ENCODE measurements at regions not wholly inside any gene's neighbourhood (a gene's known extent, or its start where the extent isn't known, plus 50 kb on each side); places are given as distances from the start of the nearest gene placed in this dataset.
A peak's percentile ranks its signal among the peaks of the same experiment; 100 is the strongest.

DNA sequence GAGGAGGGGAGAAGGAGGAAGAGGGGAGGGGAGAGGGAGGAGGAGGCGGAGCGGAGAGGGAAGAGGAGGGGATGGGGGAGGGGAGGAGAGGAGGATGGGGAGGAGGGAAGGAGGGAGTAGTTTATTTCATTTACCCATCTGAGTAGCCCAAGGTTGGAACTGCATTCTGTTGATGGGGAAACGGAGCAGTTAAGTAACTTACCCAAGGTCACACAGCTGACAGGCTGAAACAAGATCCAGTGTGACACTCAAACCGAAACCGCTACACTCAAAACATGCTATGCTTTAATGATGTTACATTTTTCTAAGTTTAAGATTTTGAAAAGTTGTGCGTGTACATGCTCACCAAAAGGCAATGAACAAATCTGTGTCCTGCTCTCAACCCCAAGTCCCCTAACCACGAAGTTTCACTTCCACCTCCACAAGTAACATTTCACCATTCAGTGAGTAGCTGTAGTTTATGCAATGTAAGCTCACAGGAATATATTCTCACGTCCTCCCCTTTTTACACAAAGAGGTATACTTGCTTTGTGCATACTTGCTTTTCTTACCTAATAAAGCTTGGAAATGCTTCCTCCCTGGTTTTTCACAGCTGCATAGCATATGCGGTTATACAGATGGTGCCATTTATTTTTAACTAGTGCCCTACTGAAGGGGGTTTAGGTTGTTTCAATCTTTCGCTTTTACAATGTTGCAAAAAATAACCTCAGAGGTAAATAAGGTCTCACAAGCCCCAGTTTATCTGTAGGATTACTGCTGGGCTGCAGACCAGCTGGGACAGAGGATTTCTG is 275.3 kb downstream of the PARN start (continued):
- TF ChIP-seq, protein P1, sequence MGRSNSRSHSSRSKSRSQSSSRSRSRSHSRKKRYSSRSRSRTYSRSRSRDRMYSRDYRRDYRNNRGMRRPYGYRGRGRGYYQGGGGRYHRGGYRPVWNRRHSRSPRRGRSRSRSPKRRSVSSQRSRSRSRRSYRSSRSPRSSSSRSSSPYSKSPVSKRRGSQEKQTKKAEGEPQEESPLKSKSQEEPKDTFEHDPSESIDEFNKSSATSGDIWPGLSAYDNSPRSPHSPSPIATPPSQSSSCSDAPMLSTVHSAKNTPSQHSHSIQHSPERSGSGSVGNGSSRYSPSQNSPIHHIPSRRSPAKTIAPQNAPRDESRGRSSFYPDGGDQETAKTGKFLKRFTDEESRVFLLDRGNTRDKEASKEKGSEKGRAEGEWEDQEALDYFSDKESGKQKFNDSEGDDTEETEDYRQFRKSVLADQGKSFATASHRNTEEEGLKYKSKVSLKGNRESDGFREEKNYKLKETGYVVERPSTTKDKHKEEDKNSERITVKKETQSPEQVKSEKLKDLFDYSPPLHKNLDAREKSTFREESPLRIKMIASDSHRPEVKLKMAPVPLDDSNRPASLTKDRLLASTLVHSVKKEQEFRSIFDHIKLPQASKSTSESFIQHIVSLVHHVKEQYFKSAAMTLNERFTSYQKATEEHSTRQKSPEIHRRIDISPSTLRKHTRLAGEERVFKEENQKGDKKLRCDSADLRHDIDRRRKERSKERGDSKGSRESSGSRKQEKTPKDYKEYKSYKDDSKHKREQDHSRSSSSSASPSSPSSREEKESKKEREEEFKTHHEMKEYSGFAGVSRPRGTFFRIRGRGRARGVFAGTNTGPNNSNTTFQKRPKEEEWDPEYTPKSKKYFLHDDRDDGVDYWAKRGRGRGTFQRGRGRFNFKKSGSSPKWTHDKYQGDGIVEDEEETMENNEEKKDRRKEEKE (IDR thresholded peaks at IDR 0.05) = no peak
- peak; percentile 90 for TF ChIP-seq TCF12 (IDR thresholded peaks at IDR 0.05; ENCODE audit: low read depth, low read length)
- peak; percentile 96 for TF ChIP-seq BCL11A (IDR thresholded peaks at IDR 0.05; ENCODE audit: low read depth, low read length)
- peak; percentile 95 for TF ChIP-seq MXI1 (IDR thresholded peaks at IDR 0.05; ENCODE audit: low read depth, low read length)
- peak; percentile 98 to 99 for TF ChIP-seq EP300 (IDR thresholded peaks at IDR 0.05; ENCODE audit: borderline replicate concordance in 1 of 2, control insufficient read depth in 1 of 2, low read depth in 2 of 2, low read length in 2 of 2)
- TF ChIP-seq, protein P2, sequence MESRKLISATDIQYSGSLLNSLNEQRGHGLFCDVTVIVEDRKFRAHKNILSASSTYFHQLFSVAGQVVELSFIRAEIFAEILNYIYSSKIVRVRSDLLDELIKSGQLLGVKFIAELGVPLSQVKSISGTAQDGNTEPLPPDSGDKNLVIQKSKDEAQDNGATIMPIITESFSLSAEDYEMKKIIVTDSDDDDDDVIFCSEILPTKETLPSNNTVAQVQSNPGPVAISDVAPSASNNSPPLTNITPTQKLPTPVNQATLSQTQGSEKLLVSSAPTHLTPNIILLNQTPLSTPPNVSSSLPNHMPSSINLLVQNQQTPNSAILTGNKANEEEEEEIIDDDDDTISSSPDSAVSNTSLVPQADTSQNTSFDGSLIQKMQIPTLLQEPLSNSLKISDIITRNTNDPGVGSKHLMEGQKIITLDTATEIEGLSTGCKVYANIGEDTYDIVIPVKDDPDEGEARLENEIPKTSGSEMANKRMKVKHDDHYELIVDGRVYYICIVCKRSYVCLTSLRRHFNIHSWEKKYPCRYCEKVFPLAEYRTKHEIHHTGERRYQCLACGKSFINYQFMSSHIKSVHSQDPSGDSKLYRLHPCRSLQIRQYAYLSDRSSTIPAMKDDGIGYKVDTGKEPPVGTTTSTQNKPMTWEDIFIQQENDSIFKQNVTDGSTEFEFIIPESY (IDR thresholded peaks at IDR 0.05) = 0 out of 2 replicates have a peak, but pooled peaks have one; percentile 33
- TF ChIP-seq IRF4 (IDR thresholded peaks at IDR 0.05; ENCODE audit: low read depth, low read length) = peak; percentile 99
- peak; percentile 31; the same call in 1 of the 2 replicates for TF ChIP-seq SMC3 (IDR thresholded peaks at IDR 0.05; ENCODE audit: borderline replicate concordance, low read length)
- no peak for TF ChIP-seq RBBP5 (conservative IDR thresholded peaks at IDR 0.05)
- 0 out of 2 replicates have a peak, but pooled peaks have one; percentile 6 for TF ChIP-seq YY1 (IDR thresholded peaks at IDR 0.05; ENCODE audit: low read depth, low read length)
- TF ChIP-seq, protein P3, sequence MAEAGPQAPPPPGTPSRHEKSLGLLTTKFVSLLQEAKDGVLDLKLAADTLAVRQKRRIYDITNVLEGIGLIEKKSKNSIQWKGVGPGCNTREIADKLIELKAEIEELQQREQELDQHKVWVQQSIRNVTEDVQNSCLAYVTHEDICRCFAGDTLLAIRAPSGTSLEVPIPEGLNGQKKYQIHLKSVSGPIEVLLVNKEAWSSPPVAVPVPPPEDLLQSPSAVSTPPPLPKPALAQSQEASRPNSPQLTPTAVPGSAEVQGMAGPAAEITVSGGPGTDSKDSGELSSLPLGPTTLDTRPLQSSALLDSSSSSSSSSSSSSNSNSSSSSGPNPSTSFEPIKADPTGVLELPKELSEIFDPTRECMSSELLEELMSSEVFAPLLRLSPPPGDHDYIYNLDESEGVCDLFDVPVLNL (IDR thresholded peaks at IDR 0.05; ENCODE audit: low read depth, low read length) = no peak
- TF ChIP-seq SIN3A (IDR thresholded peaks at IDR 0.05; ENCODE audit: low read depth, low read length) = no peak
- peak; percentile 99 for TF ChIP-seq FOXM1 (IDR thresholded peaks at IDR 0.05; ENCODE audit: low read depth, low read length)
- peak; percentile 70 for TF ChIP-seq GABPA (IDR thresholded peaks at IDR 0.05; ENCODE audit: low read depth)
- TF ChIP-seq STAT1 (conservative IDR thresholded peaks at IDR 0.05) = no peak
- peak; percentile 95 for TF ChIP-seq MTA3 (IDR thresholded peaks at IDR 0.05; ENCODE audit: borderline replicate concordance, low read length)
- TF ChIP-seq EED (IDR thresholded peaks at IDR 0.05; ENCODE audit: low read depth) = peak; percentile 99
- TF ChIP-seq FOXK2 (IDR thresholded peaks at IDR 0.05) = peak; percentile 27; the same call in 1 of the 2 replicates
- peak; percentile 40 to 99; a peak in 3 of 4 replicates for TF ChIP-seq CEBPB (IDR thresholded peaks at IDR 0.05; ENCODE audit: borderline replicate concordance in 1 of 2, low read depth in 2 of 2, low read length in 2 of 2)
- peak; percentile 81 for TF ChIP-seq SMAD1 (IDR thresholded peaks at IDR 0.05; ENCODE audit: low read depth, partially characterized antibody)
- peak; percentile 92 for TF ChIP-seq JUND (IDR thresholded peaks at IDR 0.05; ENCODE audit: low read depth, low read length)
- no peak for TF ChIP-seq CBX3 (IDR thresholded peaks at IDR 0.05; ENCODE audit: borderline replicate concordance, low read depth)
- TF ChIP-seq CHD1 (IDR thresholded peaks at IDR 0.05; ENCODE audit: low read depth, low read length) = no peak
- TF ChIP-seq TARDBP (IDR thresholded peaks at IDR 0.05; ENCODE audit: borderline replicate concordance) = no peak
- peak; percentile 63 for TF ChIP-seq SP1 (IDR thresholded peaks at IDR 0.05; ENCODE audit: low read depth, low read length)
- no peak for TF ChIP-seq ZNF622 (IDR thresholded peaks at IDR 0.05)
- peak; percentile 98 for TF ChIP-seq TBL1XR1 (IDR thresholded peaks at IDR 0.05; ENCODE audit: low read depth, low read length)
- TF ChIP-seq POU2F2 (IDR thresholded peaks at IDR 0.05; ENCODE audit: borderline replicate concordance, low read depth, low read length) = peak; percentile 81; the same call in 2 of the 3 replicates
